NCI-H345 treated with DMSO at 0.1 percent for 48 hours (cell line): ENCODE measurements at regions not wholly inside any gene's neighbourhood (a gene's known extent, or its start where the extent isn't known, plus 50 kb on each side); places are given as distances from the start of the nearest gene placed in this dataset.

Source experiments
- DNase-seq: peaks from one replicate; lab custom pipeline; 2025; ENCODE audit not compliant: unreplicated experiment; lab: John Stamatoyannopoulos, UW

DNA sequence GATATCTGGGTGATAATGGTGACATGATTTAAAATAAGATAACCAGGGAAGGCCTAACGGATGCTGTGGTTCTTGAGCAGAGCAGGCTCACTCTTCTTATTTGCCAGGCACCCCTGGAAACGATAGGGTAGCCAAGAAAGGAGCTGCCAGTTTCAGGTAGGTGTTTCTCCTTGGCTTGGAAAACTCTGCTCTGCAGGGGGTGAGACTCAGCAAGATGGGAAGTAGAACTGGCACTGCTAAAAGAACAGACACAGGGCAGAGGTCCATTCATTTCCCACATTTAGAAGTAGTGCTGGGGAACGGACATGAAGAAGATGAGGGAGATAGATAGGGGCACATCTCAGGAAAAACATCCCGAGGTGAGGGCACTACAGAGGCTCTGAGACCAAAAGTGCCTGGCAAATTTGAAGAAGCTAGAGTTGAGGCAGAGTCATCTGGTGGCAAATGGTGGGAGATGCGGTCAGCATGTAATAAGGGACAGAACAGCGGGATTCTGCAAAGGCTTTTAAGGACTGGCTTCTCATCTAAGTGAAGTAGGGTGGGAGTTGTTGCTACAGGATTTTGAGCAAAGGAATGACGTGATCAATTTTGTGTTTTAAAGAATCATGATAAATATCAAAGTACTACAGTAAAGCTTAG is 323.4 kb upstream of the PLSCR5 start:
- DNase-seq, result no peak

DNA sequence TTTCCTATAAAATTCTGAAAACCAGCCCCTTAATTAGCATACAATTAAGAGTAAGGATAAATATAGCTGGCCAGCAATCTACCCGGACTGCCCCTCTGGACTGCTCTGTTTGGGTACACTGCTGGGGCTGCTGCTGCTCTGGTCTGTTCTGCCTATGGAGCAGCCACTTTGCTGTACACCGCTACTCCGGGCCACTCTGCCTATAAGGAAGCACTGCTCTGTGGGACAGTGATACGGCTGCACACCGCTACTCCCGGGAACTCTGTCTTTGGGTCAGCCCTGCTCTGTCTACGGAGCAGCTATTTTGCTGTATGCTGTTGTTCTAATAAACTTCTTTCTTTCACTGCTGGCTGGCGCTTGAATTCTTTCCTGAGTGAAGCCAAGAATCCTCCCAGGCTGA is 316.5 kb upstream of the PLSCR5 start:
- DNase-seq, result no peak

DNA sequence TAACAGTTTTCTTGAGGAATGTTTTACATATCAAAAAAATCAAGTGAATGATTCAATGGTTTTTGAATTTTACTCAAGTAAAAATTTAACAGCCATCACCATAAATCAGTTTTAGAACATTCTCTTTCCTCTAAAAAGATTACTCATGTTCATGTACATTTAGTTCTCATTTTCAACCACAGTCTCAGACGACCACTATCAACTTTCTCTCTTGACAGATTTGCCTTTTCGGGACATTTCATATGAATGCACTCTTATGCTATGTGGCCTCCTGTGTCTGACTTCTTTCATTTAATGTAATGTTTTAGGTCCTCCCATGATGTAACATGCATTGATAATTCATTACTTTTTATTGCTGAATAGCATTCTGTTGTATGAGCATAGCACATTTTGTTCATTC is 309.3 kb upstream of the PLSCR5 start:
- no peak for DNase-seq

DNA sequence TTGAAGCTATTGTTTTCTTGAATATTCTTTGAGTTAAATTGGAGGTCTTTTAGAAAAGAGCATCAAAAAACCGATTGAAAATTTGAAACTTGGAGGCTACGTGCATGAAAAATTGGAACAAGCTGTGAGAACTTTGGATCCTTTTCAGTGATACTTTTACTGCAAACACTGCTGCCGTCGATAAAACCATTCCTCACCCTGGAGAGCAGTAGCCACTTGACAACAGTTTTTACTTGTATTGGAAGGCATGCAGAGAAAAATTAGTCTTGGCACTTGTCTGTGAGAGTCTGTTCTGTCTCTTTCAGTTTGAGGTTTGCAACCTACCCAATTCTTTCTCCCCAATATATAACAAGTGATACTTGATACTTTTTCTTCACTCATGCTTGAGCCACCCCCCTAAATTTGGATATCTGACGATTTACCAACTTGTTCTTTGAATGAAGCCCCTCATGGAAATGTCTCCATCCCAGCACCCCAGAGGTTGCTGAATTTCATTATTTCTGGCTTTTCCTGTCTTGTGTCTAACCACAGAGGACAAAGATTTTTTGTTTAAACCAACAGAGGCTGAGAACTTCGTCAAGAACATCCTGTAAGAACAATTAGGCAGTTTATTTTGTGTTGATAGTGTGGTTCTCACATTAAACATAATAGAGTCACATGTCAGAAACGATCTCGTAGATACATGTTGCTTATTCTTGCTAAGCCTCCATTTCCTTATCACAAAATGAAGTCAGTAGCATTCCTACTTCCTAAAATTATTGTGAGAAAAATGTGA is 307.3 kb upstream of the PLSCR5 start:
- no peak for DNase-seq

DNA sequence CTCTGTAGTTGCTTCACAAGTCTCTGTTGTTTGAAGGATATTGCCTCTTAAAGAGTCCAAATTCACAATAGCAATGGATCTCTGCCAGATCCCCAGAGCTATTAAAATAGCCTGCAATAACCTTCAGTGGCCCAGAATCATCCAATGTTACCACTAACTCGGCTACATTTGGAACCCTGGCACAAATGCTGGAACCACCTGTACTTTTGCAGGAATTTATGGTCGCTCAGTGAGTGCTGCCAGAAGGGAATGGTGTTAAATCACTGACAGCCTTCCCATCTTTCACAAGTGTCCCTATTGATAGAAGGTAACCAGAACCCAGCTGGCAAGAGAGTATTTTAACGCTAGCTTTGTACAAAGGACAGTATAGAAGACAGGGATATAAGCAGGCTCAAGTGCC is 298.8 kb upstream of the PLSCR5 start:
- no peak for DNase-seq

DNA sequence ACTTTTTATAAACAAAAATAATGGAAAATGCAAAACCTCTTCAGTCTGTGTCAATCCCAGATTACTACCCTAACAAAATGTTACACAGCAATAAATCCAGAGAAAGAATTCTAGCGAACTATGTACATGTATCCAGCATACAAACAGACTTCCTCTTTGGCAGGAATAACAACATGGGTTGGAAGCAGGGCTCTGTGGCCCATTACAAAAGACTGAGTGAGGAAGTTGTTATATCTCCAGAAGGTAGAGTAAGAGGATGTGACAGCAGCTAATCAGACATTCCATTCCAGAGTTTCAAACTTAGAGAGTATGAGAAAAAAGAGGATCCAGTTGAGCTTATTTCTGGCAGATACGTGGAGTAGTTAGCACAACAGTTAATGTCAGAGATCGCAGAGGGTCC is 294.0 kb upstream of the PLSCR5 start:
- DNase-seq, result no peak

DNA sequence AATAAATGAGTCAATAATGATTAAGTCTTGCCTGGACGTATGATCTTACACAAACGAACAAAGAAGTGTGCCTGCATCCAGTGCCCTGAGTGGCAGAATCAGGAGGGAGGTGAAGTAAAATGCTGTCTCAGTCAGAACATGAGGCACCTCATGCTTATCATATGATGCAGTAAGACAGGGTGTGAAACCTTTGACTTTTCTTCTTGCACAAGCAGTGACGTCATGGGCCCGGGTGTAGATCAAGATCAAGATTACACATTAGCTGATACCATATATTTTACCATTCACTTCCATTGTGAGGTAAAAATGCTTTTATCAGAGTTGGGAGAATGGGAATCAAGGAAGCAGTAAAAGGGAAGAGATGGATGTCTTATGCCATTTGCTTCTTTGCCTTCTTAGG is 291.6 kb upstream of the PLSCR5 start:
- no peak for DNase-seq

DNA sequence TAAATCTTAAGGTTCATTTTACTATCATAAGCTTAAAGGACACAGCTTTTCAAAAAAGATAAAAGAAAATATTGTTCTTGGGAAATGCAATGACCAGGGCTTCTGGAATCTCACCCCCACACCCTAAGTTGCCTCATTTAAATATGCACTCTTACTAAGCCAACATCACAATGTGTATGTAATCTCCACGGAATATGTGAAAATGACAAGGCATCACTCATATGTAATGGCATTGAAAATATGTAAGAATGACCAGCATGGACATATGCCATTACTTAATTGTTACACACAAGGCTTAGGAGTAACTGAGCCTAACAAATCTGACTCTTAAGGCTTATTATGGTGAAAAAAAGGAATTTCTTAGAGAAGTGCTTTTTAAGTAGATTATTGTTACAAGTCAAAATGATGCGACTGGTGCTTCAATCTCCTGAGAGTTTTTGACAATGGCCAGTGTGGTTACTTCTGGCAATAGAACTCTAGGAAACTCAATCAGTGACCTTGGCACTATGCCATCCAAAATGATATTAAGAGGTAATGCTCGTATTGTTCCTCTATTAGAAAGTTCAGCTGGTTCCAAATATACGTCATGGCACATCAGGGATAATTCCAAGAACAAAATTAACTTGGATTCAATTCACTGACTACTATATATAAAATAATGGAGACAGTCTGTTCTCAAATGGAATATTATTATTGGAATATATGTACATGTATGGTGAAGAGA is 290.0 kb upstream of the PLSCR5 start:
- DNase-seq, result no peak

DNA sequence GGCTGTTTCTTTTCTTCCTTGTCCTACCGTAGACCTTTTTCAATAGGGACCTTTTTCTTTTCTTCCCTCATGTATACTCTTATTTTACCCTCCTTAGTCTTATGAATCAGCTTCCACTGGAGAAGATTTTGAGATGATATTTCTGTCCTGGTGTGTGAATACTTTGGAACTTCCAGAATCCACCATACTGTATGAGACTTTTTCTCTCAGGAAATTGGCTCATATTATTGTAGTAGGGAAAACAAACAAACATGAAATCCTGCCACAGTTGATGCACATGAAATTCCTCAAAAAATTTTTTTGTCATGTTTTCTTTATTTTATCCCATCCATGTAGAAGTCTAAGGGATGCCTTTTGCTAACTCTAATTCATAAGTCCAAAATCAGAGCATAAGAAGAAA is 289.3 kb upstream of the PLSCR5 start:
- no peak for DNase-seq

DNA sequence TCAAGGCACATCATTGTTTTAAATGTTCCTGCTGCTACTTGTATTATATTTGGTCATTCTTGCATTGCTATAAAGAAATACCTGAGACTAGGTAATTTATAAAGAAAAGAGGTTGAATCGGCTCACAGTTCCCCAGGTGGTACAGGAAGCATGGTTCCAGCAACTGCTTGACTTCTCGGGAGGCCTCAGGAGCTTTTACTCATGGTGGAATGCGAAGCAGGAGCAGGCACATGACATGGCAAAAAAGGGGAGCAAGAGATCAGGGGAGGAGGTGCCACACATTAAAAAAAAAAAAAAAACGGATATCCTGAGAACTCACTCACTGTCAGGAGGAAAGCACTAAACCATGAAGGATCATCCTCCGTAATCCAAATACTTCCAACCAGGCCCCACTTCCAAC is 286.9 kb upstream of the PLSCR5 start:
- DNase-seq, result no peak

DNA sequence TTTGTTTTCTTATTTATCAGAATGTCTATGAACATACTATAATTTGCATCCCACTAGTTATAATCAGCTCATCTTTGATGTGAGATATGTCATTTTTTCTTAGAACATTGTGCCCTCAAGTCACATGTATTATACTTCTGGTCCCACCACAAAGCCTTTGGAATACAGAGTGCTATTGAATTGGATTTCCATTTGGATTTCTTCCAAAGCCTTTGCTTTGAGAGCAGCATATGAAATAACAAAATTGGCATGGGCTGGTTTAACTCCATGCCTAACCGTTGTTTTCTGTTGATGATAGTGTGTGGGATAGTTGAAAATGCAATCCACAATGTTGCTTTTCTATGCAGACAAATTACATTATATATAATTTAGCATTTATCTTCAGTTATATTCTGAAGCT is 284.5 kb upstream of the PLSCR5 start:
- DNase-seq, result no peak

DNA sequence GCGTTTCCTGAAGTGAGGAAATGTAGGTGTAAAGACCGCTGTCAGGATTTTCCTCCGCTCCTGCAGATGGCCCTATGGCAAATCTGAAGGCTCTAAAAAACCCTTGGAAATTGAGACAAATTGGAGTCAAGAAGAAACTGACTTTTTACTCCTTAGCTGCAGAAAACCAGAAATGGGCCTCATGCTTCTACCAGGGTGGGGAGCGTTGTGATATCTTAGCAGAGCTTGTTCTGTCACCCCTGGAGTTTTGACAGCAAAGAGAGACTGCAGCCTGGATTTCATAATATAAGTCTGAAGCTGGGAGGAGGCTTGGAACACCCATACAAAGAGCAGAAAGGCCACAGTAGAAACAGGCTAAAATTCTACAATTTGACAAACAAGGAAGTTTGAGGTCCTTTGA is 283.0 kb upstream of the PLSCR5 start:
- no peak for DNase-seq

DNA sequence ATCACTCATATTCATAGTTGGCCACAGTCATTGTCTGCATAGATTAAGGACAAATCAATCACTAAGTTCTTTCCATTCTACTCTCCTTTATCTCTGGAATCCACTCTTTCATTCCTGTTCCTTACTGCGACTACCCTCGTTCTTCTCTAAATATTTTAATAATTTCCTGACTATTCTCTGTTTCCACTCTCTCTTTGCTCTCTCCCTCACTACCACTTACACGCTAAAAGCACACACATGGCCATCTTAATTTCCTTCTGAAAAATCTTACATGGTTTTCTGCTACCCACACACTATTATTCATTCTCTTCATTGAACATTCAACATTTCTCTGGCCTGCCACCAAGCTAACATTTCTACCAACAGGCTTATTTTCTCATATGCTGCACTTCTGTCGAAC is 279.6 kb upstream of the PLSCR5 start:
- no peak for DNase-seq

DNA sequence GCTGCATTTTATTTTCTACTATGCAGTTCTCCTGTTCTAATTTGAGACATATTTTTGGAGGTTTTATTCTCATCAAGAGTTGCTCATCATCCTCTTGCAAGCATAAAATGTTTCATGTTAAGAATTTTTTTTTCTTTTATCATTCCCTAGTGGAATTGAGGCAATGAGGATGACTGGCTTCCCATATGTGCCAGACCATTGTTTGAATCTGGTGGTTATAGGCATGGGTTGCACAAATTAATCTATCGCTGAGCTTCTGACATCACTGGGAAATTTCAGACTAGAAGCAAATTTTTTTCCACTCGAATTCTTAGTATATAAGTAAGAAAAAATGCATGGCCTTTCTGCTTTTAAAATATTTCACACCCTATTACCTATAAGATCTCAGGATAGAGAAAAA is 279.1 kb upstream of the PLSCR5 start:
- no peak for DNase-seq

DNA sequence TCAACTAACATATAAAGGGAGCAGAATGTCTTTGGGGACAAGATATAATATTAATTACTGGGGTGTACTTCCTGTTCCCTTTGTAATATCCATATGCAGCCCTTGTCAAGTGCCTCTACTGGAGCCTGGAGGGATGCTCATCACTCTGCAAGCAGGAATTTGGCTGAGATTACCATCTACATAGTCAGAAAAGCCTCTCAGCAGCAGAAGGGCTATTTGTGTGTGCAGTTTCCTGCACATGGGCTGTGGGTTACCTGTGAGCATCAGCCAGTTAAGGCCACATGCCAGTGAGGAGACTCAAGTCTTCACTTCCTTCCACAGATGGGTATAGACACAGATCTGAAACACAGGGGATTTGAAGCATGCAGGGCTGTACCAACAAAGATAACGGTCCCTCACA is 278.1 kb upstream of the PLSCR5 start:
- no peak for DNase-seq

DNA sequence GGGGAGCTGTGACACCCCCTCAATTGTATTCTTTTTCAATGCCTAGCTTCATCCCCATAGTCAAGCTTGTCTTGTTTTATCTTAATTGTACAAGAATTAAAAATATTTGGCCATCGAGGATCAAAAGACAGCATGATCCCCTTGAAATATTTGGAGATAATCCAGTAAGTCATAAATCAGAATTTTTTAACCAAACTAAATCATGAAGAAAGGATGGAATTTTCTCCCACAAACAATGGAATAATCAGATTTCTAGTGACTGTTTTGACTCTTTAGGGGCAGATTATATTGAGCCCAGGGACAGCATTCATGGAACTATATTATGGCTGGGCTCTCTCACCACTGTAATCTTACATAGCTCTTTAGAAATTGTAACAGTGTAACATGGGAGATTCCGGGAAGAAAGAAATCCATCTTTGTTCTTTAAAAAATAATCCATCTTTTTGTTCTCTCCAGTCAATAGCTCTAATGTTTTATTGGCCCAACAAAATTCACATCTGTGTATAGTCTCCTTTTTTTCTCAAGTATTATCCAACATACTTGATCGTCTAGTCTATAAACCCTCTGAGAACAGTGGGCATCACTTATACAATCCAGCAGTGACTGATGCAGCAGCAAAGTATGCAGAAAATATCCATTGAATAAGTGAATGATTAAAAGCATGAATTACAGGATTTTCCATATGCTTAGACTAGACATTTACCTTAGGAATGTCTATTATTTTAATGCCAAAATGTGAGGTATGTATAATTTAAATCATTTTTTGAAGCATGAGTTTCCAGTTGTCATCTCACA is 277.0 kb upstream of the PLSCR5 start:
- DNase-seq, result no peak

DNA sequence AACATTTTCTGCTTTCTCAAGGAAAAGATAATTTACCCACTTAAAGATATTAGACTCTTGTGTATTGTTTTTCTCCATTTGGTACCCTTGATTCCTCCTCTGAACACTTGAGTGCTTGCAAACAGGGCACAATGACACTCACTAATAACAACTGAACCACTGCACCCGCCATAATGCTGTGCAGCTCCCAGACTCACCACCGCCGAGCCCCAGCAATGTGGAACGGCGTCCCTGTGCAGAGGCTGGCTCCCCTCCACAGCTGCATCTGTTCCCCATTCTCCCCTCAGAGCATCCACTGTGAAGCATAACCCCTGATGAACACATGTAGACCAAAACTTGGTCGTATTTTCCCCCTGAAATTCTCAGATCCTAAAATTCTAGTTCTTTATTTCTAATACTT is 276.2 kb upstream of the PLSCR5 start:
- no peak for DNase-seq

DNA sequence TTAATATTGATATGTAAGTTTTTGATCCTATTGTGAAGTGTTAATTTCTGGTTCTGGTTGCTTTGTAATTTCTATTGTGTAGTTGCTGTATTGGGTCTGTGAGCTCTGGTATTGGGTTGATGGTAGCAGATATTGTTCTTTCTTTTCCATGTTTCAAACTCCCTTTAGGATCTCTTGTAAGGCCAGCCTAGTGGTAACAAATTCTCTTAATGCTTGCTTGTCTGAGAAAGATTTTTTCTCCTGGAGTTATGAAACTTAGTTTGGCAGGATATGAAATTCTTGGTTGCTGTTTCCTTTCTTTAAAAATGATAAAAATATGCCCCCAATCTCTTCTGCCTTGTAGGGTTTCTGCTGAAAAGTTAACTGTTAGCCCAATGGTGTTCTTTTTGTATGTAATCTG is 268.6 kb upstream of the PLSCR5 start:
- DNase-seq, result no peak

DNA sequence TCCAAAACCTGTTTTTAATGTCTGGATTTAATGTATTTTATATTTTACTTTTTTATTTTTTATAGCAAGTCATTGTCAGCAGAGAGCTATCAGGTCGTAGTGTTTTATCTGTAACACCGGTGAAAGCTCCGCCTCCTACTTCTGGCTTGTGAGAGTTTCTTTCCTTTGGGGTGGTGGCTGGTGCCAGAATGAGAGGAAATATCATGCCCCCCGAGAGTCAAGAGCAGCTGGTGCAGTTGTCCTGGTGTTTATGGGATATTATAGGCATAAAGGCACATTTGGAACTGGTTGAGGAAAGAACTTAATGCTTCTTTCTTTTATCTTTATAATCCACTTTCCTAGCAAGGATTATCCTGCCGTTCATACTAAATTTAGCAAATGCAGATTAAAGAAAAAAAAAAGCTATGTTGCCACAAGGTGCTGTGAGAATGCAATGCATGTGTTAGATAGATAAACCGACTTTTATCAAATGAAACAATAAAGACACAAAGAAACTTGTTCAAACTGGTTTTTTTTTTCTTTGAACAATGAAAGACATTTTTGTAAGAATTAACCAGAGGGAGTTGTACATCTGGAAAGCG is 260.1 kb upstream of the PLSCR5 start:
- no peak for DNase-seq

DNA sequence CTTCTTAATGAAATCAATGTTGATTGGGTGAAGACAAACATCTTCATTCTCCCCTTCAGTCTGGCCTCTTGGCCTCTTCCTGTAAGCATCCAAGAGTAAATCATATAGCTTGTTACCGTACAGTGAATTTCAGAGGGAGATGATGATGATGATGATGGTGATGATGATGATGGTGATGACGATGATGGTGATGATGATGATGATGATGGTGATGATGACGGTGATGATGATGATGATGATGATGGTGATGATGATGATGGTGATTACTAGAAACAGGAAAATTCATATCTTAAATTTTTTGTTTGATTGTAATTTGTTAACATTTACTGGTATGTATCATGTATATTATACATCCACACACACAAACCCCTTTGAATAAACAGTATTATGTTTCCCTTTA is 256.1 kb upstream of the PLSCR5 start:
- DNase-seq, result no peak

DNA sequence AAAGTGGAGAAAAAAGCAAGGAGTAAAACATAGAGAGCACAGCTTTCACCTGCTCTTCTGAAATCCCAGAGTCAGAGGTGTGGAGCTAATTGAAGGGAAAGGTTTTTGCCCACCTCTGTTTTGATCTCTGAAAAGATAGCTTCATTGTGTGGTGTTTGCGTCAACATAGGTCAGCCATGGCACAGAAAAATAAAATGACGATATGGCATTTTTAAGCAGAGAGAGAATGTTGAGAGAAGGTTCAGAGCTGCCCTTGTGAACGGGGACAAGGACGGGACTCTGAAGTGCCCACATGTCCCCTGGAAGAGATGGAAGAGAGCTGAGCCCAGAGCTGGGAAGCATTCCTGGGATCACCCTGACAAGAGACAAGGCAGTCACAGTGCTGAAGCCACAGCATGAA is 249.4 kb upstream of the PLSCR5 start:
- no peak for DNase-seq
